CD8-positive, alpha-beta memory T cell (primary cell): ENCODE measurements at regions not wholly inside any gene's neighbourhood (a gene's known extent, or its start where the extent isn't known, plus 50 kb on each side); places are given as distances from the start of the nearest gene placed in this dataset.

Experiments
- CTCF ChIA-PET: fragments of 350-600 bp; sonication (Branson Sonifier 250); formaldehyde crosslinking; loops from one replicate; lab custom pipeline; 2021; ENCODE audit warnings: antibody characterized with exemption; lab: Charles Lee
- POLR2A ChIA-PET: fragments of 350-600 bp; sonication (Branson Sonifier 250); formaldehyde crosslinking; loops from one replicate; lab custom pipeline; 2021; ENCODE audit warnings: antibody characterized with exemption; lab: Charles Lee
- DNase-seq, 5 donors: peaks; one replicate each; pipeline versions ENCODE4 v3.0.0 to v3.0.0-alpha.2; 2020 to 2022; ENCODE audit warnings: mixed read lengths in 1 of 5
- H3K27ac ChIP-seq: one replicate; pipeline ENCODE4 v1.7.0; 2013; ENCODE audit warnings: low read depth, mild to moderate bottlenecking, low read length, moderate library complexity
- H3K27me3 ChIP-seq: 2 replicates; pipeline ENCODE4 v1.7.0; 2013; ENCODE audit warnings: low read length, mild to moderate bottlenecking; ENCODE audit not compliant: insufficient read depth, poor library complexity, severe bottlenecking
- H3K36me3 ChIP-seq: 2 replicates; pipeline ENCODE4 v1.7.0; 2013; ENCODE audit warnings: mild to moderate bottlenecking, low read length, moderate library complexity; ENCODE audit not compliant: insufficient read depth
- H3K4me1 ChIP-seq: 2 replicates; pipeline ENCODE4 v1.7.0; 2013; ENCODE audit warnings: mild to moderate bottlenecking, low read length, moderate library complexity; ENCODE audit not compliant: insufficient read depth
- H3K4me3 ChIP-seq: 2 replicates; pipeline ENCODE4 v1.7.0; 2013; ENCODE audit warnings: mild to moderate bottlenecking, low read length
- H3K9me3 ChIP-seq: 2 replicates; pipeline ENCODE4 v1.7.0; 2013; ENCODE audit warnings: mild to moderate bottlenecking, low read length
- H3K27ac Mint-ChIP-seq, 8 donors: one replicate each; pipeline ENCODE4 v1.8.0; 2020 to 2021; ENCODE audit warnings: mixed read lengths in 8 of 8, mild to moderate bottlenecking in 6 of 8, inconsistent platforms in 3 of 8, moderate library complexity in 3 of 8
- H3K27me3 Mint-ChIP-seq, 2 donors: one replicate each; pipeline ENCODE4 v1.8.0; 2020 to 2021; ENCODE audit warnings: mixed read lengths in 2 of 2, mild to moderate bottlenecking in 1 of 2, moderate library complexity in 1 of 2
- H3K36me3 Mint-ChIP-seq, 3 donors: one replicate each; pipeline ENCODE4 v1.8.0; 2020 to 2021; ENCODE audit warnings: mixed read lengths in 3 of 3, inconsistent platforms in 1 of 3, mild to moderate bottlenecking in 1 of 3
- H3K4me1 Mint-ChIP-seq, 3 donors: one replicate each; pipeline ENCODE4 v1.8.0; 2020 to 2021; ENCODE audit warnings: mixed read lengths in 3 of 3, inconsistent platforms in 1 of 3, mild to moderate bottlenecking in 1 of 3
- H3K4me3 Mint-ChIP-seq, 7 donors: one replicate each; pipeline ENCODE4 v1.8.0; 2020 to 2021; ENCODE audit warnings: mixed read lengths in 7 of 7, mild to moderate bottlenecking in 6 of 7, moderate library complexity in 4 of 7, inconsistent platforms in 2 of 7
- H3K9me3 Mint-ChIP-seq, 5 donors: one replicate each; pipeline ENCODE4 v1.8.0; 2020 to 2022; ENCODE audit warnings: mixed read lengths in 5 of 5, mild to moderate bottlenecking in 3 of 5, moderate library complexity in 2 of 5, inconsistent platforms in 1 of 5

DNA sequence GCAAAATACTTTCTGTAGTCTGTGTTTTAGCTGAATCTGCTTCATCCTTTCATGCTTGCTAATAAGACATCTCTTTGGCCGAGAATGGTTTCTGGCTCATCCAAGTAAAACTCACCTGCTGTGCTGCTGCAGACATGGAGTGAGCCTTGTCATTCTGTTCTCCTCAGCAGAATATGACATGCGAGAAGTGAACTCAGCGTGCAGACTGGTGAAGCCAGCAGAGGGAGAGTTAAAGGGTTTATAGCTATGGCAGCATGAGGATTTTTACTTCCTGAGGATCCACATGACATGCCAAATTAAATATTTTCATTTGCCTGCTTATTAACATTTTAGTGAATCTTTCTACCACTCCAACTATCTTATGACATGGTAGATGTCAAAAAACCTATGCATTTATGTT, 658.4 kb upstream of the NECTIN3 start:
- no peak overlapping the region for H3K27ac Mint-ChIP-seq
- H3K9me3 Mint-ChIP-seq = no peaks in the 10 kb centered on the region
- no peaks in the 10 kb centered on the region for H3K27me3 Mint-ChIP-seq
- no peaks in the 10 kb centered on the region for H3K4me1 Mint-ChIP-seq
- H3K4me1 ChIP-seq = no peaks in the 10 kb centered on the region
- ChIA-PET POLR2A (no interaction called here), CTCF (no interaction called here)
- H3K9me3 ChIP-seq = no peaks in the 10 kb centered on the region
- H3K36me3 ChIP-seq = no peaks in the 10 kb centered on the region
- H3K27ac ChIP-seq = no peak overlapping the region
- peaks cover 0 to 1% (median 0%) of the 10 kb centered on the region in 3 donors for H3K36me3 Mint-ChIP-seq
- H3K4me3 Mint-ChIP-seq = no peak overlapping the region
- no peak overlapping the region for H3K4me3 ChIP-seq
- H3K27me3 ChIP-seq = no peaks in the 10 kb centered on the region
- DNase-seq = no peak

GRCh38 chr3:110413807-110414748, 657.5 kb upstream of the NECTIN3 start:
- no peak overlapping the region for H3K27ac ChIP-seq
- Mint-ChIP-seq H3K9me3 (peaks cover 0 to 1% (median 0%) of the 10 kb centered on the region in 5 donors), H3K27me3 (no peaks in the 10 kb centered on the region), H3K27ac (no peak overlapping the region), H3K4me1 (no peaks in the 10 kb centered on the region), H3K4me3 (no peak overlapping the region), H3K36me3 (peaks cover 0 to 1% (median 0%) of the 10 kb centered on the region in 3 donors)
- DNase-seq = no peak
- H3K4me3 ChIP-seq = no peak overlapping the region
- no peaks in the 10 kb centered on the region for H3K9me3 ChIP-seq
- no peaks in the 10 kb centered on the region for H3K4me1 ChIP-seq
- ChIA-PET POLR2A (no interaction called here), CTCF (no interaction called here)
- H3K27me3 ChIP-seq = no peaks in the 10 kb centered on the region
- no peaks in the 10 kb centered on the region for H3K36me3 ChIP-seq

DNA sequence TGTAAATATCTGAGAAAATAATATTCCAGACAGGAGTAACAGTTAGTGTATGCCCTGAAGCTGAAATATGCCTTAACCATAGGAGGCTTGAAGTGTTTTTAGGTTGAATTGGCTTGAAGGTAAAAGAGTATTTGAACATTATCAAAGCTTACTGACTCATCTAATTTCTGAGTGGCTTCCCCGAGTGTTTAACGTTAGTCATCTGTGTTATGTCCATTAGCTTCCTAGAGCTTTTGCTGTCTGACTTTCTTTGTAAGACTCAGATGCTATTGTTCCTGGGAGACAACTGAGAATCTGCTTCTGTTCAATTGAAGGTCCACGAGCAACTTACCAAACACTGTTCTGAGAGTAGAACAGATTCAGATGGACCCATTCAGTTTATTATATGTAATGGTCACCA, 656.8 kb upstream of the NECTIN3 start:
- ChIA-PET CTCF (no interaction called here), POLR2A (no interaction called here)
- no peak overlapping the region for H3K4me3 ChIP-seq
- H3K36me3 ChIP-seq = no peaks in the 10 kb centered on the region
- Mint-ChIP-seq H3K27ac (no peak overlapping the region), H3K4me3 (no peak overlapping the region), H3K27me3 (no peaks in the 10 kb centered on the region), H3K9me3 (peaks cover 0 to 2% (median 0%) of the 10 kb centered on the region in 5 donors), H3K4me1 (no peaks in the 10 kb centered on the region), H3K36me3 (peaks cover 0 to 1% (median 0%) of the 10 kb centered on the region in 3 donors)
- no peaks in the 10 kb centered on the region for H3K9me3 ChIP-seq
- no peak overlapping the region for H3K27ac ChIP-seq
- H3K27me3 ChIP-seq = no peaks in the 10 kb centered on the region
- DNase-seq = no peak
- no peaks in the 10 kb centered on the region for H3K4me1 ChIP-seq

- Histone ChIP-seq H3K4me1 (no peaks in the 10 kb centered on the region), H3K27me3 (no peaks in the 10 kb centered on the region), H3K9me3 (no peaks in the 10 kb centered on the region), H3K4me3 (no peak overlapping the region), H3K27ac (no peak overlapping the region), H3K36me3 (no peaks in the 10 kb centered on the region)
- peaks cover 0 to 5% (median 4%) of the 10 kb centered on the region in 3 donors for H3K4me1 Mint-ChIP-seq
- H3K9me3 Mint-ChIP-seq = peaks cover 0 to 2% (median 0%) of the 10 kb centered on the region in 5 donors
- no peaks in the 10 kb centered on the region for H3K27me3 Mint-ChIP-seq
- H3K27ac Mint-ChIP-seq = no peak overlapping the region
- no peak for DNase-seq
- CTCF ChIA-PET = no interaction called here
- POLR2A ChIA-PET = no interaction called here
- H3K36me3 Mint-ChIP-seq = peaks cover 0 to 1% (median 0%) of the 10 kb centered on the region in 3 donors
- H3K4me3 Mint-ChIP-seq = no peak overlapping the region
These were observed 652.5 kb upstream of the NECTIN3 start for GRCh38 chr3:110419096-110419495.

GRCh38 chr3:110419601-110420000, 652.0 kb upstream of the NECTIN3 start:
- H3K4me3 ChIP-seq = no peak overlapping the region
- no peaks in the 10 kb centered on the region for H3K9me3 ChIP-seq
- H3K36me3 ChIP-seq = no peaks in the 10 kb centered on the region
- Mint-ChIP-seq H3K36me3 (peaks cover 0 to 1% (median 0%) of the 10 kb centered on the region in 3 donors), H3K4me1 (peaks cover 0 to 5% (median 4%) of the 10 kb centered on the region in 3 donors), H3K27ac (no peak overlapping the region), H3K27me3 (no peaks in the 10 kb centered on the region), H3K4me3 (no peak overlapping the region), H3K9me3 (peaks cover 0 to 2% (median 0%) of the 10 kb centered on the region in 5 donors)
- CTCF ChIA-PET = no interaction called here
- H3K4me1 ChIP-seq = no peaks in the 10 kb centered on the region
- no peaks in the 10 kb centered on the region for H3K27me3 ChIP-seq
- H3K27ac ChIP-seq = no peak overlapping the region
- POLR2A ChIA-PET = no interaction called here
- no peak for DNase-seq

- DNase-seq = no peak
- no peak overlapping the region for H3K27ac ChIP-seq
- H3K4me3 Mint-ChIP-seq = no peak overlapping the region
- no peaks in the 10 kb centered on the region for H3K36me3 ChIP-seq
- H3K27me3 ChIP-seq = no peaks in the 10 kb centered on the region
- POLR2A ChIA-PET = no interaction called here
- H3K9me3 Mint-ChIP-seq = peaks cover 0 to 2% (median 0%) of the 10 kb centered on the region in 5 donors
- H3K27me3 Mint-ChIP-seq = no peaks in the 10 kb centered on the region
- no peaks in the 10 kb centered on the region for H3K4me1 ChIP-seq
- no peaks in the 10 kb centered on the region for H3K9me3 ChIP-seq
- CTCF ChIA-PET = no interaction called here
- no peak overlapping the region for H3K4me3 ChIP-seq
- H3K36me3 Mint-ChIP-seq = peaks cover 0 to 1% (median 0%) of the 10 kb centered on the region in 3 donors
- H3K4me1 Mint-ChIP-seq = peaks cover 0 to 5% (median 4%) of the 10 kb centered on the region in 3 donors
- H3K27ac Mint-ChIP-seq = no peak overlapping the region
These were observed 651.4 kb upstream of the NECTIN3 start for GRCh38 chr3:110420158-110420641.

GRCh38 chr3:110423276-110423675, 648.3 kb upstream of the NECTIN3 start:
- no peaks in the 10 kb centered on the region for H3K27me3 ChIP-seq
- no peaks in the 10 kb centered on the region for H3K36me3 Mint-ChIP-seq
- H3K4me3 Mint-ChIP-seq = peak overlapping the region in 1 of 7 donors; percentile 15
- no peaks in the 10 kb centered on the region for H3K27me3 Mint-ChIP-seq
- H3K36me3 ChIP-seq = no peaks in the 10 kb centered on the region
- H3K27ac Mint-ChIP-seq = peak overlapping the region in 1 of 8 donors; percentile 75
- POLR2A ChIA-PET = no interaction called here
- no peak overlapping the region for H3K27ac ChIP-seq
- CTCF ChIA-PET = interaction anchor here (1.3 to 1.6 kb wide), 2 partner anchors 9 to 108 kb away, joined by 3 to 4 read pairs; no protein-coding TSS in a partner anchor
- no peaks in the 10 kb centered on the region for H3K9me3 ChIP-seq
- DNase-seq = no peak
- no peak overlapping the region for H3K4me3 ChIP-seq
- H3K4me1 Mint-ChIP-seq = peaks cover 0 to 5% (median 4%) of the 10 kb centered on the region in 3 donors
- no peaks in the 10 kb centered on the region for H3K4me1 ChIP-seq
- peaks cover 0 to 2% (median 0%) of the 10 kb centered on the region in 5 donors for H3K9me3 Mint-ChIP-seq

GRCh38 chr3:110430146-110430545, 641.5 kb upstream of the NECTIN3 start:
- Mint-ChIP-seq H3K36me3 (no peaks in the 10 kb centered on the region), H3K27ac (no peak overlapping the region), H3K9me3 (no peaks in the 10 kb centered on the region), H3K27me3 (no peaks in the 10 kb centered on the region), H3K4me3 (no peak overlapping the region), H3K4me1 (no peaks in the 10 kb centered on the region)
- H3K36me3 ChIP-seq = no peaks in the 10 kb centered on the region
- H3K4me1 ChIP-seq = no peaks in the 10 kb centered on the region
- no peak for DNase-seq
- H3K27me3 ChIP-seq = no peaks in the 10 kb centered on the region
- no peaks in the 10 kb centered on the region for H3K9me3 ChIP-seq
- POLR2A ChIA-PET = no interaction called here
- H3K27ac ChIP-seq = no peak overlapping the region
- no peak overlapping the region for H3K4me3 ChIP-seq
- CTCF ChIA-PET = no interaction called here
